ENCODE measurements at regions not wholly inside any gene's neighbourhood (a gene's known extent, or its start where the extent isn't known, plus 50 kb on each side); places are given as distances from the start of the nearest gene placed in this dataset.

DNA sequence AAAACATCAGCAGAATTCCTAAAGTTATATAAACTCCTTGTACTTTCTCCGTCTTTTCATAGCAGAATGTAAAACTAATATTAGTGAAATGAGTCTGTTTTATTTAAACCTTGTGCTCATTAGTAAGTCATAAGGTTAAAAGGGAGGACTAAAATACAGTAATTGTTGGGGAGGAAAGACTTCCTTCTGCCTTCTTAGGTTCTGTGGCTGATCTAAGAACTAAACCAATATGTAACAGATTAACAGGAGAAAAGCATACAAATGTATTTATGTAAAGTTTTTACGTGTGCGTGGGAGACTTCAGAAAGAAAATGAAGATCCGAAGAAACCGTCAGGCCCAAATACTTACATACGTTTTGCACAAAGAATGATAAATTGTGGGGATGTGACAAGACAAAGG lies 286.6 kb upstream of the MAD2L1 start:
- TF ChIP-seq, protein P1, sequence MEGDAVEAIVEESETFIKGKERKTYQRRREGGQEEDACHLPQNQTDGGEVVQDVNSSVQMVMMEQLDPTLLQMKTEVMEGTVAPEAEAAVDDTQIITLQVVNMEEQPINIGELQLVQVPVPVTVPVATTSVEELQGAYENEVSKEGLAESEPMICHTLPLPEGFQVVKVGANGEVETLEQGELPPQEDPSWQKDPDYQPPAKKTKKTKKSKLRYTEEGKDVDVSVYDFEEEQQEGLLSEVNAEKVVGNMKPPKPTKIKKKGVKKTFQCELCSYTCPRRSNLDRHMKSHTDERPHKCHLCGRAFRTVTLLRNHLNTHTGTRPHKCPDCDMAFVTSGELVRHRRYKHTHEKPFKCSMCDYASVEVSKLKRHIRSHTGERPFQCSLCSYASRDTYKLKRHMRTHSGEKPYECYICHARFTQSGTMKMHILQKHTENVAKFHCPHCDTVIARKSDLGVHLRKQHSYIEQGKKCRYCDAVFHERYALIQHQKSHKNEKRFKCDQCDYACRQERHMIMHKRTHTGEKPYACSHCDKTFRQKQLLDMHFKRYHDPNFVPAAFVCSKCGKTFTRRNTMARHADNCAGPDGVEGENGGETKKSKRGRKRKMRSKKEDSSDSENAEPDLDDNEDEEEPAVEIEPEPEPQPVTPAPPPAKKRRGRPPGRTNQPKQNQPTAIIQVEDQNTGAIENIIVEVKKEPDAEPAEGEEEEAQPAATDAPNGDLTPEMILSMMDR (IDR thresholded peaks at IDR 0.05) = no peak
- no peak for TF ChIP-seq POLR2A (IDR thresholded peaks at IDR 0.05)
